HG02885 (cell line): ENCODE measurements at regions not wholly inside any gene's neighbourhood (a gene's known extent, or its start where the extent isn't known, plus 50 kb on each side); places are given as distances from the start of the nearest gene placed in this dataset.

Experiments
- ATAC-seq: cut with Tn5 transposase; IDR thresholded peaks from one replicate; pipeline ENCODE4 v1.9.1; 2021; ENCODE audit warnings: mild to moderate bottlenecking; ENCODE audit not compliant: unreplicated experiment, poor library complexity

- ATAC-seq = no peak
Observed at GRCh38 chr1:187762118-187762517, 933.4 kb downstream of the PLA2G4A start.

- no peak for ATAC-seq
Observed at GRCh38 chr1:187763465-187763864, 934.7 kb downstream of the PLA2G4A start.

- no peak for ATAC-seq
Observed at GRCh38 chr1:187763976-187764375, 935.2 kb downstream of the PLA2G4A start.

GRCh38 chr1:187771396-187771795 lies 942.6 kb downstream of the PLA2G4A start:
- no peak for ATAC-seq

DNA sequence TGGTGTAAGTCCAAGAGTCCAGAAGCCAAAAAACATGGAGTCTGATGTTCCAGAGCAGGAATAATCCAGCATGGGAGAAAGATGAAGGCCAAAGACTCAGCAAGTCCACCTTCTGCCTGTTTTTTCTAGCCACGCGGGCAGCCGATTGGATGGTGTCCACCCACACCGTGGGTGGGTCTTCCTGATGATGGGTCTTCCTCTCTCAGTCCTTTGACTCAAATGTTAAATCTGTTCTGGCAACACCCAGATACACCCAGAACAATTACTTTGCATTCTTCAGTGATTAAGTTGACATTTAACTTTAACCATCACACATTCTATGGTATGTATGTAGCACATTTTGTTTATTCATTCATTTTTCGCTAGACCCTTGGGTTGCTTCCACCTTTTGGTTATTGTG lies 944.4 kb downstream of the PLA2G4A start:
- ATAC-seq = no peak

DNA sequence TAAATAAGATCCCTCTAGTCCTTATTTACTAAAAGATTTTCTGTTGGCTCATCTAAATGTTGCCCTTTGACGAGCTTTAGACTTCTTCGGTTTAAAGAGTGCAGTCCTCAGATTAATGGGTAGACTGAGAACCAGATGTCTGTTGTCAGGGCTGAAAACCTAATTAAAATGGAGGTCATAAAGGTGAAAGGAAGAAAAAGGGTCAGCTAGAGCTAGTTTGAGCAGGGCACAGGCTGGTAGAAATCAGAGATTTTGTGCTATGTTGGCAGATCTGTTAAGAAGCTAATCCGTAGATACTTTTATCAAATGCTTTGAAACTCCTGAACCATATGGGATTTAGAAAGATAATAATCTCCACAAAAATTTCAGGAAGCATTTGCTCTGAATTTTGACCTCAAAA lies 959.0 kb downstream of the PLA2G4A start:
- no peak for ATAC-seq

DNA sequence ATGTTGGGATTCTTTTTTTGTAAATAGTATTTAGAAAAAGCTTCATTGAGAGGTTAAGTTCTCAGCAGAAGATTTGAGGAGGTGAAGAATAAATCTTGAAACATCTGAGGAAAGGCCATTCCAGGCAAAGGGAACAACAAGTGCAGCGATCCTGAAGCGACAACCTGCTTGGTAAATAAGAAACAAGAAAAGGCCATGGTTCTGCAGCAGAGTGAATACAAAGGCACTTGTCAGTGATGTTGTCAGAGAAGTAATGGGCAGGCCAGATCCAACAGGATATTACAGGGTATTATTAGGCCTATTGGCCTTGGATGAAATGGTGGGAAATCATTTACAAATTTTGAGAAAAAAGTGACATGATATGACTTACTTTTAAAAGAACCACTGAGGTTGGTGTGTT lies 960.0 kb downstream of the PLA2G4A start:
- ATAC-seq = no peak

- ATAC-seq = no peak
Observed at GRCh38 chr1:187790724-187791123, 962.0 kb downstream of the PLA2G4A start.

DNA sequence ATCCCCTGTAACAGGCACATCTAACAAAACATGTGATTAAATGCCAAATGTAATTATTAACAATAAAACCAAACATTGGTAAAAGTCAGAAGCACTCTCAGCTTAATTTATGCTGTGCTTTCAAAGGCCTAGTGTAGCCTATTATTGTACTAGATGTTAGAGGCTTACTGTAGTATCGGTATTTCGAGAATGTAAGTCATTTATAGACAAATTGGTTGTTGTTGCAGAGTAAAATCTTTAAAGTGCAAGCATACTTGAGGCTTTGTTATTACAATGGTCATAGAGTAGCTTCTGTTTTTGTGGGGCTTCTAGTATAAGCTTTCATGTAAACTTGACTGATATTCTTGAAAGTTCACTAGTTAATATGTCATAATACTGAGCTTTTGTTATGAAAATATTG lies 965.8 kb downstream of the PLA2G4A start:
- no peak for ATAC-seq

DNA sequence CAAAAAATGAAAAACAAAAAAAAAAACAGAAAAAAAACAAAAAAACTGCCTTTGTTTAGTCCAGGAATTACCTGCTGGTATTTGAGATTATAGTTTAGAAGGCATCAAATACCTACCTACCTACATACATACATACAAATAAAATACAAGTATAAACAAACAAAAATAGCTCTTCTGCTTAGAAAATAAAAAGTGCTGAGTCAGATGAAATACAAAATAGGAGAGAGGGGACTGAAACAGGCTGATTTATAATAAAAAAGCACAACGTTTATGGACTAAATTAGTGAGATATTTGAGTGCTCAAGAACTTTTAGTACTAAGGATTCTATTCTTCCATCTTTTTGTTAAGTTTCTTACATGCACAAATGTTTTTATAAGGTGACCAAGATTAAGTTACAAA lies 980.8 kb downstream of the PLA2G4A start:
- no peak for ATAC-seq

DNA sequence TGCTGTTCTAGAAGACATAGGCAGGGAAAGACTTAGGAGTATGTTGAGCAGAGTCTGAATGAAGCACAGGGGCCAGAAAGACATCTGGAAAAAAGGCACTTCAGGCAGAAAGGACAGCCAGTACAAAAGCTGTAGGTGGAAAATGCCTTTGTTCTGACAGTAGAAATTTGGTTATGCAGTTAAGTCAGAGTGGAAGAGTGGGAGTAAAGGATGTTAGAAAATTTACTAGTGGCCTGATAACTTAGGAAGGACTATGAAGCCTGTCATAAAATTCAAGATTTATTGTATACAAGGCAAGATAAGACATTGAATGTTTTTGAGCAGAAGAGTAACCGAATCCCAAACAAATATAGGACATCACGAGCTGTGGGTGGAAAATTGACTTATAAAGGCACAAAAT lies 987.9 kb downstream of the PLA2G4A start:
- ATAC-seq = no peak

DNA sequence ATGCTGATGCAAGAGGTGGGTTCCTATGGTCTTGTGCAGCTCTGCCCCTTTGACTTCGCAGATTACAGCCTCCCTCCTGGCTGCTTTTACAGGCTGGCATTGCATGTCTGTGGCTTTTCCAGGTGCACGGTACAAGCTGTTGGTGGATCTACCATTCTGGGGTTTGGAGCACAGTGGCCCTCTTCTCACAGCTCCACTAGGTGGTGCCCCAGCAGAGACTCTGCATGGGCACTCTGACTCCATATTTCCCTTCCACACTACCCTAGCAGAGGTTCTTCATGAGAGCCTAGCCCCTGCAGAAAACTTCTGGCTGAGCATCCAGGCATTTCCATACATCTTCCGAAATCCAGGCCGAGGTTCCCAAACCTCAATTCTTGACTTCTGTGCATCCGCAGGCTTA lies 989.0 kb downstream of the PLA2G4A start:
- ATAC-seq = no peak

DNA sequence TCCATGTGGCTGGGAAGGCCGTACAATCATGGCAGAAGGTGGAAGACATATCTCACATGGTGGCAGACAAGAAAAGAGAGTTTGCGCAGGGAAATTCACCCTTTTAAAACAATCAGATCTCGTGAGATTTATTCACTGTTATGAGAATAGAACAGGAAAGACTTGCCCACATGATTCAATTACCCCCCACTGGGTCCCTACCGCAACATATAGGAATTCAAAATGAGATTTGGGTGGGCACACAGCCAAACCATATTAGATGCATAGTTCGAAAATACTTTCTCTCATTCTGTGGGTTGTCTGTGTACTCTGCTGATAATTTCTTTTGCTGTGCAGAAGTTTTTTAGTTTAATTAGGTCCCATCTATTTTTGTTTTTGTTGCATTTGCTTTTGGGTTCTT lies 990.3 kb downstream of the PLA2G4A start:
- ATAC-seq = no peak

GRCh38 chr1:187836557-187836956 lies 1007.8 kb downstream of the PLA2G4A start:
- no peak for ATAC-seq

GRCh38 chr1:187837787-187838186 lies 1009.0 kb downstream of the PLA2G4A start:
- ATAC-seq = no peak

DNA sequence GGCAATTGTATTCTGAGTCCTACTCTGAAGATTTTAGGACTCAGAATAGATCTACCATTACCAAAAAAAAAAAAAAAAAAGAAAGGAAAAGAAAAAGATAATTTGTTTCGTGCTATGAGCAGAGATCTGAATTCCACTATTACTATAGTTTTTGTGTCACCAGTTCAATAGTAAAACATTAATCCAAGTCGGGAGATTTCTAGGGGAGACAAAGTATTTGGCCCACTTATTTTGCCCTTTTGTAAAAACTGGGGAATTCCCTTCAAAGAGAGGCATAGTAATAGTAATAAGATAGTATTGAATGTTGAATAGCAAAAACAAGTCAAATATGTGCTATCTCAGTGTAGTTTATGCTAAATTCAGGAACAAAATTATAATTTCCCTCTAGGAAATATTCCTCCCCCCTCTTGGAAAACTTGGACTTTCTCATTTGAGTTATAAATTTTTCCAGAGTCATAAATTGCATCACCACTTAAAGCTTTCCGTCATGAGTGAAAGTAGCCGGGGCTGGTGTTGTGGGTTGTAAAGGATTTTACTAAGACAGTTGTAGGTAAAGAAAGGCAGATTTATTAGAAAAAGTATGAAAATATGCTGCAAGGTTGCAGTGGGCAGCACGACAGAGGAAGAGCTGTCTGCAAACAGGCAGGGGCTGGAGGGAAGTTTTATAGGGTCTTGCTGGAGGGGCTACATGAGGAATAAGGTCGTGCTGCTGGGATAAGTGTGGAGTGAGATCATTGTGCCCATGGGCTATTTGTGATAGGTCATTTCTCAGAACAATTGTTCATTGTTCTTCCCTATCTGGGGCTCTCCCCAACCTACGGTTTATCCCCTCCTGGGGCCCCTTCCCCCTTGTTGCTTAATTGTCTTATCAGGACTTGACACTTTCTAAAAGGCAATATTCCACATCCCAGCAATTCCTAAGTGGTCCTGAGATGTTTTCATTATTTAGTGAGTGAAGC lies 1009.9 kb downstream of the PLA2G4A start:
- no peak for ATAC-seq

- ATAC-seq = no peak
Observed at GRCh38 chr1:187839873-187840272, 1011.1 kb downstream of the PLA2G4A start.

GRCh38 chr1:187840557-187840956 lies 1011.8 kb downstream of the PLA2G4A start:
- ATAC-seq = no peak

DNA sequence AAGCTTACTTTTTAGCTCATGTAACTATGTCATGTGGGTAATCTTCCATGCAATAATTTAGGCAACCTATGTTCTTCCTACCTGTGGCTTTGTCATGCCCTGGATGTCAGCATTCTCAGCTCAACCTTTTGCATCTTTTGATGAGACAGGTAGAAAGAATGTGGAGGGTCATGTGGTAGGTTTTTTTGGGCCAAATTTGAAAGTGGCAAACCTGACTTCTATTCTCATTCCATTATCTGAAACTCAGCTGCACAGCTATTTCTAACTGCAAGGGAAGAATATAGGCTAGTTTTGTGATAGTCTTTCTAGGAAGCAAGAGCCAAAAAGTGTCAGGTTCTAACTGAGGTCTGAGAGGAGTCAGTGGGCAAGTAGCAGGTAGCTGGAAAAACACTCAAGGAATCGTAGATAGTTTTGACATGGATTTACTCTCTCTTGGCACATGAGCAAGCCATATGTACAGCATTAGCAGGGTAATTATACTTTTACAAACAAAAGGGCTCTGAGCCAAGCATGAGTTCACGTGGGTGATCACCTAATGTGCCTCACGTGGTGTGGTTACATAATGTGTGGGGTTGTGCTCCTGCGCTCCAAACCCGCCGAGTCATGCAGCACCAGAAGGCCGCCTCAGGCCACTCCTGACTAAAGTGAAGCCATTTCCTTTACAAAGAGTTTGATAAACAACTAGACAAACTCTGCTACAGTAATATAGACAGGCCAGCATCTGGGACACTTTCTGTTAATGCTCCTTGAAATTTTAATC lies 1013.8 kb downstream of the PLA2G4A start:
- no peak for ATAC-seq

DNA sequence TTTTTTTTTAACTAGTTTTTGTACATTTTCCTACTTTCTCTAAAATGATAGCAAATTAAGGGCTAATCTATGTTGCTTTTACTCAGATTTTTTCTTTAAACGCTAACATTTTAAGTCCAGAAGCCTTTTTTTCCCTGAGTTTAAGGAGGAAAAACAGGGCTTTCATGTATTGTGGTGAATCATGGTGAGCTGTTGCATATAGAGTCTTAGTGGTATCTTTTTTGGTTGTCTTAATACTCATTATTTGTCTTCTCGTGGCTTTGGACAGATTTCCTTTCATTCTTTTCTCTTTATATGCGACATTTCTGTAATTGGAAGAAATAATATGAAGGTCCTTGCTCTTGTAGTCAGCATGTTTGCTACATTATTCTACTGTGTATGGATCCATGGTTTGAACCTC lies 1015.6 kb downstream of the PLA2G4A start:
- ATAC-seq = no peak

GRCh38 chr1:187847531-187847930 lies 1018.8 kb downstream of the PLA2G4A start:
- ATAC-seq = no peak
